K562 (cell line): ENCODE measurements at regions not wholly inside any gene's neighbourhood (a gene's known extent, or its start where the extent isn't known, plus 50 kb on each side); places are given as distances from the start of the nearest gene placed in this dataset.
"Not testable (repeated sequence)": the region's sequence is repeated elsewhere in the genome, so short reads cannot be mapped to it uniquely, and the experiment has no call there.

Experiments used
- ATAC-seq: fragments of 200-7000 bp; cut with Tn5 transposase; 3 replicates; pipeline ENCODE4 v1.9.1; 2020; ENCODE audit warnings: moderate library complexity
- BruUV-seq: library from RNA; stranded (reverse); fragments of 400-500 nt; replicated peaks from 2 replicates; lab custom pipeline; 2021; lab: Mats Ljungman, UMichigan
- CTCF ChIA-PET: fragments of 300-600 bp; formaldehyde crosslinking; extraction: SDS; loops from one replicate; lab custom pipeline; 2021; ENCODE audit warnings: low intra/inter-chr PET ratio; lab: Yijun Ruan, JAX
- POLR2A ChIA-PET: fragments of 300-600, 350-650 bp; sonication (Branson Sonifier 250); formaldehyde crosslinking; extraction: SDS; loops from one replicate; lab custom pipeline; 2021; ENCODE audit warnings: antibody characterized with exemption, inconsistent platforms; lab: Yijun Ruan, JAX
- DNase-seq, 4 experiments: peaks; one replicate each; pipeline versions ENCODE4 v3.0.0 to v3.0.0-alpha.2; 2011 to 2018; ENCODE audit warnings: low spot score in 3 of 4, mixed read lengths in 3 of 4; ENCODE audit errors: extremely low read depth in 1 of 4
- FAIRE-seq: peaks from 2 replicates; lab custom pipeline; 2011; peaks lifted over from hg19 to GRCh38; lab: Jason Lieb, UNC
- H2AFZ ChIP-seq: 2 replicates; pipeline ENCODE4 v1.6.0; 2011; ENCODE audit warnings: low read depth, low read length, control low read depth, inconsistent platforms
- H3K27ac ChIP-seq: fragments of 200-600 bp; 3 replicates; pipeline ENCODE4 v1.8.0; 2011; ENCODE audit warnings: low read depth, mild to moderate bottlenecking, control low read depth, inconsistent platforms, low read length, moderate library complexity, mixed read lengths; ENCODE audit errors: extremely low read depth
- H3K27me3 ChIP-seq, 2 experiments: fragments of 300-600 bp in 1 of 2; 2 replicates in 1 of 2; 3 replicates in 1 of 2; pipeline versions ENCODE4 v1.6.0 to v1.8.0; 2011; ENCODE audit warnings: inconsistent platforms in 2 of 2, low read length in 2 of 2, mild to moderate bottlenecking in 1 of 2, mixed read lengths in 1 of 2, moderate library complexity in 1 of 2; ENCODE audit not compliant: control insufficient read depth in 2 of 2, insufficient read depth in 2 of 2
- H3K36me3 ChIP-seq: fragments of 300-600 bp; 3 replicates; pipeline ENCODE4 v1.8.0; 2011; ENCODE audit warnings: mild to moderate bottlenecking, low read length, inconsistent platforms; ENCODE audit not compliant: control insufficient read depth, insufficient read depth
- H3K4me1 ChIP-seq, 2 experiments: fragments of 200-600 bp in 1 of 2; replicated peaks in 1 of 2; 2 replicates in 1 of 2; 3 replicates in 1 of 2; pipeline versions ENCODE4 v1.5.1 to v1.8.0; 2011; ENCODE audit warnings: inconsistent platforms in 2 of 2, low read length in 2 of 2, mild to moderate bottlenecking in 1 of 2, mixed read lengths in 1 of 2, moderate library complexity in 1 of 2; ENCODE audit not compliant: control insufficient read depth in 2 of 2, insufficient read depth in 2 of 2
- H3K4me2 ChIP-seq: 2 replicates; pipeline ENCODE4 v1.6.1; 2011; ENCODE audit warnings: low read length, control low read depth, inconsistent platforms, mixed read lengths; ENCODE audit not compliant: insufficient read depth
- H3K4me3 ChIP-seq: fragments of 200-600 bp; sonication (generic), shearing (Covaris generic); 2 replicates; pipeline ENCODE4 v1.5.1; 2016; ENCODE audit warnings: control low read depth, inconsistent platforms
- H3K79me2 ChIP-seq: fragments of 200-600 bp; 3 replicates; pipeline ENCODE4 v1.8.0; 2011; ENCODE audit warnings: low read length, inconsistent platforms; ENCODE audit not compliant: control insufficient read depth, insufficient read depth
- H3K9ac ChIP-seq, 2 experiments: 2 replicates each; pipeline versions ENCODE4 v1.6.0 to v1.6.1; 2011; ENCODE audit warnings: low read depth in 2 of 2, low read length in 2 of 2, control low read depth in 1 of 2, inconsistent platforms in 1 of 2, mild to moderate bottlenecking in 1 of 2, mixed read lengths in 1 of 2; ENCODE audit not compliant: insufficient read depth in 1 of 2
- H3K9me1 ChIP-seq: one replicate; pipeline ENCODE4 v1.6.0; 2011; ENCODE audit warnings: inconsistent platforms, mild to moderate bottlenecking, low read length, moderate library complexity; ENCODE audit not compliant: control insufficient read depth, insufficient read depth
- H3K9me3 ChIP-seq: replicated peaks from 2 replicates; pipeline ENCODE4 v1.5.1; 2011; ENCODE audit warnings: low read depth, low read length, inconsistent platforms; ENCODE audit not compliant: control insufficient read depth, insufficient read depth
- H4K20me1 ChIP-seq: replicated peaks from 2 replicates; pipeline ENCODE4 v1.6.1; 2011; ENCODE audit warnings: low read length, inconsistent platforms, mixed read lengths; ENCODE audit not compliant: control insufficient read depth, insufficient read depth
- ARID1B ChIP-seq: fragments of 450-650 bp; IDR thresholded peaks from 2 replicates; pipeline ENCODE4 v1.6.1; 2016; ENCODE audit warnings: antibody characterized with exemption, mild to moderate bottlenecking, inconsistent platforms
- BHLHE40 ChIP-seq: IDR thresholded peaks from 2 replicates; pipeline ENCODE4 v1.6.1; 2011; ENCODE audit warnings: low read length, improper control_type of control experiment
- DPF2 ChIP-seq: fragments of 450-650 bp; IDR thresholded peaks from 2 replicates; pipeline ENCODE4 v1.6.1; 2016
- JUND ChIP-seq, 2 experiments: IDR thresholded peaks; 2 replicates in 1 of 2; 3 replicates in 1 of 2; pipeline ENCODE4 v1.6.1; 2011; ENCODE audit warnings: borderline replicate concordance in 2 of 2, low read depth in 2 of 2, low read length in 2 of 2, improper control_type of control experiment in 1 of 2, missing biosample characterization in 1 of 2, missing genetic modification characterization in 1 of 2, missing genetic modification reagents in 1 of 2
- KDM1A ChIP-seq, 2 experiments: fragments of 450-650 bp; IDR thresholded peaks; 2 replicates each; pipeline ENCODE4 v1.6.1; 2016; ENCODE audit warnings: mild to moderate bottlenecking in 2 of 2
- KLF16 ChIP-seq: IDR thresholded peaks from 2 replicates; pipeline ENCODE4 v1.6.1; 2016; ENCODE audit warnings: antibody characterized with exemption
- NFIC ChIP-seq: fragments of 450-650 bp; IDR thresholded peaks from 2 replicates; pipeline ENCODE4 v1.6.1; 2017; ENCODE audit warnings: mild to moderate bottlenecking, inconsistent platforms
- NFIX ChIP-seq: fragments of 250-450 bp; sonication (Bioruptor Pico); IDR thresholded peaks from 2 replicates; pipeline ENCODE4 v1.4.0; 2020; ENCODE audit warnings: low read depth, mild to moderate bottlenecking, moderate library complexity
- POLR2AphosphoS5 ChIP-seq: IDR thresholded peaks from 2 replicates; pipeline ENCODE4 v1.6.1; 2011; ENCODE audit warnings: mild to moderate bottlenecking, low read depth, low read length, moderate library complexity; ENCODE audit not compliant: control insufficient read depth, insufficient read depth
- SAFB2 ChIP-seq: fragments of 200-400 bp; formaldehyde crosslinking; IDR thresholded peaks from 2 replicates; pipeline ENCODE4 v1.6.1; 2018; ENCODE audit warnings: borderline replicate concordance, low read length, low read depth, moderate library complexity; ENCODE audit not compliant: severe bottlenecking
- SPI1 ChIP-seq: IDR thresholded peaks from 2 replicates; pipeline ENCODE4 v1.6.1; 2011; ENCODE audit warnings: low read depth, low read length, control low read depth, borderline replicate concordance
- STAT5A ChIP-seq: IDR thresholded peaks from 2 replicates; pipeline ENCODE4 v1.6.1; 2012; ENCODE audit warnings: low read length, inconsistent platforms, borderline replicate concordance
- TAL1 ChIP-seq: fragments of 450-650 bp; IDR thresholded peaks from 2 replicates; pipeline ENCODE4 v1.6.1; 2016; ENCODE audit warnings: mild to moderate bottlenecking
- TCF3 ChIP-seq: sonication (generic); formaldehyde crosslinking; IDR thresholded peaks from 2 replicates; pipeline ENCODE4 v1.4.0; 2020; ENCODE audit warnings: mild to moderate bottlenecking, missing genetic modification reagents
- WGBS: fragments of 100-300 bp; shearing (Covaris generic); methylation state at CpG from one replicate; pipeline ENCODE4 v1.1.6; 2016; ENCODE audit warnings: low coverage, mixed read lengths; ENCODE audit not compliant: insufficient coverage; ENCODE audit errors: missing lambda C conversion rate; 5-methylcytosine and 5-hydroxymethylcytosine counted together
- in situ Hi-C: fragments of 300-500 bp; cut with MboI; formaldehyde crosslinking; loops from 4 replicates; pipeline ENCODE4 v1.15.0; 2018; ENCODE audit warnings: inconsistent platforms, mixed read lengths
- intact Hi-C: fragments of 100-400 bp; cut with micrococcal nuclease; formaldehyde crosslinking; loops from 2 replicates; pipeline ENCODE4 v1.14.2; 2022

DNA sequence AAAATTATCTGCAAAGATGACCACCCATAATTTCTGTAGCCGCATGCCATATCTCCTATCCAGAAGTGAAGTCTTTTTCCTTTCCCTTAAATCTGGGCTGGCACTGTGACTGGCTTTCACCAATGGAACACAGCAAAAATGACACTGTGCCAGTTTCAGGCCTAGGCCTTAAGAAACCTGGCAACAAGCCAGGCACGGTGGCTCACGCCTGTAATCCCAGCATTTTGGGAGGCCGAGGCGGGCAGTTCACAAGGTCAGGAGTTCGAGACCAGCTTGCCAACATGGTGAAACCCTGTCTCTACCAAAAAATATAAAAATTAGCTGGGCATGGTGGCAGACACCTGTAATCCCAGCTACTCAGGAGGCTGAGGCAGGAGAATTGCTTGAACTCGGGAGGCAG lies 120.3 kb downstream of the EFHB start:
- H3K4me1 ChIP-seq, POLR2A ChIA-PET, DNase-seq, ATAC-seq, H3K36me3 ChIP-seq, H4K20me1 ChIP-seq, H3K9me3 ChIP-seq, CTCF ChIA-PET, BruUV-seq, H3K4me3 ChIP-seq, H3K4me2 ChIP-seq, intact Hi-C loops, FAIRE-seq: not testable (repeated sequence)
- 12% methylated on average over 6 of the region's 7 CpGs for WGBS
- TF ChIP-seq NFIC = peak; percentile 87
- peak; percentile 36 for TF ChIP-seq NFIX (CRISPR knock-in tag)
- TF ChIP-seq, all 486 proteins: peak for 2; not testable (repeated sequence) for 484
- H2AFZ ChIP-seq, H3K9ac ChIP-seq, H3K79me2 ChIP-seq, H3K27ac ChIP-seq, H3K9me1 ChIP-seq, in situ Hi-C loops, H3K27me3 ChIP-seq: not testable (repeated sequence)

DNA sequence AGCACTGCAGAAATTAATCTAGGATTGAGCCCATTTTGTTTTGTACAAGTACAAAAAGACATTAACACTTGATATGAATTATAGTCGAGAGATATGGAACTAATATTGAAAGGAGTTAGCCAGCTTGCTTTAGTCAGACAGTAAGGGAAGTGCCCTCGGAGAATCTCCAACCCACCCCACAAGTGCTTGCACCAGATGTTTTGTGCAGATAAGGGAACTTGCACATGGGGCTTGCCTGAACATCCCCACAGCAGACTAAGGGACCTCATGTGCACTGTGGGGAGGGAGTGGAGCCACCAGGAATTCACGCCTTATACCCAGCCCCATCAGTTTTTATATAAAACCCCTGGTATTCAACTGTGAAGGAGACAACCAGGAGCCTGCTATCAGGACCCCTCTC lies 122.3 kb downstream of the EFHB start:
- in situ Hi-C loops = no loop called here
- no TSS peak for BruUV-seq
- POLR2A ChIA-PET = interaction anchor here (0.7 to 0.9 kb wide), 2 partner anchors 19 to 21 kb away, joined by 3 to 4 read pairs; no protein-coding TSS in a partner anchor
- Histone ChIP-seq H3K9me1 (no peaks in the 10 kb centered on the region), H3K4me1 (no peaks in the 10 kb centered on the region; a peak in 2 of 5 replicates), H3K36me3 (no peaks in the 10 kb centered on the region), H3K79me2 (no peaks in the 10 kb centered on the region), H2AFZ (no peak overlapping the region), H4K20me1 (no peaks in the 10 kb centered on the region), H3K9ac (no peak overlapping the region), H3K4me3 (no peak overlapping the region), H3K4me2 (no peak overlapping the region), H3K27ac (no peak overlapping the region), H3K9me3 (no peaks in the 10 kb centered on the region), H3K27me3 (no peaks in the 10 kb centered on the region)
- DNase-seq (peak; percentile 61 to 82 (median 76)), ATAC-seq (peak; percentile 94), FAIRE-seq (peak; percentile 92)
- CTCF ChIA-PET = no interaction called here
- intact Hi-C loops = no loop called here
- 1% methylated on average over 3 of the region's 3 CpGs for WGBS
- TF ChIP-seq JUND (IDR thresholded peaks at IDR 0.05; ENCODE audit: borderline replicate concordance, low read depth, low read length) (peak; percentile 36; the same call in 1 of the 2 replicates), JUND (tag; IDR thresholded peaks at IDR 0.05; ENCODE audit: borderline replicate concordance, low read depth, low read length) (no peak), SPI1 (peak; percentile 61; the same call in 1 of the 2 replicates), TAL1 (peak; percentile 86), DPF2 (peak; percentile 83), KDM1A (IDR thresholded peaks at IDR 0.05) (0 out of 4 replicates have a peak, but pooled peaks of 1 of the 2 experiments have one; percentile 34), KLF16 (peak; percentile 65; the same call in 1 of the 2 replicates), TCF3 (CRISPR knock-in tag) (peak; percentile 67), SAFB2 (no peak), STAT5A (peak; percentile 60; the same call in 1 of the 2 replicates), ARID1B (peak; percentile 92), POLR2AphosphoS5 (peak; percentile 51; the same call in 1 of the 2 replicates), BHLHE40 (peak; percentile 76)
